NCI-H1092 (cell line): ENCODE measurements at regions not wholly inside any gene's neighbourhood (a gene's known extent, or its start where the extent isn't known, plus 50 kb on each side); places are given as distances from the start of the nearest gene placed in this dataset.

Experiments used
- DNase-seq: peaks from one replicate; lab custom pipeline; 2025; lab: John Stamatoyannopoulos, UW

DNA sequence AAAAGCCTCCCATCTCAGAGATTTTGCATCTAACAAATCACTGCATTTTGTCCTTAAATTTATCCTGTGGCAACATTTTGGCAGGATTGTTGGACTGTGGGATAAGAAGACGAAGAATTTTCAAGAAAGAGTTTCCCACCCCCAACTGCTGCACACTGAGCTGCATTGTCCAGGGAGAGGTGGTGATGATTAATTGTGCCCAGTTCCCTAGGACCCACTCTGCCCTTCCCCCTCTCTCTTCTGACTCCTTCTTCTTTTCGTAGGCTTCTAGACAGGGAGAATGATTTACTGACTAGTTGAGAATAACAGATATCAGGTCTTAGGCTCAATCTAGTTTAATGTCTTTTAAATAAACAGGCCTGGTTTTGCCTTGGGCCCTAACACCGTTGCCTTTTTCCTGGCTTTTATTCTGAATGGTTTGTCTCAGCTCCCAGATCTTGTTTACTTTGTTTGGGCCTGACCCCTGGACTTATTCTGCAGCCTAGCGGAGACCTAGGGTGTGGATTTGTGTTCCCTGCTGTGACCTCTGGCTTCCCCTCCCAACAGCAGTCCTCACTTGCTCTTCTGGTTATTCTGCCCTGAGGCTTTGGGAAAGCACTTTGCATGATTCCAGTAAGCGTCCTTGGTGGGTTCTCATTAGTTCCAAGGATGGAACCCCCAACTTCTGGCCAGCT lies 233.3 kb downstream of the INSIG2 start:
- no peak for DNase-seq

DNA sequence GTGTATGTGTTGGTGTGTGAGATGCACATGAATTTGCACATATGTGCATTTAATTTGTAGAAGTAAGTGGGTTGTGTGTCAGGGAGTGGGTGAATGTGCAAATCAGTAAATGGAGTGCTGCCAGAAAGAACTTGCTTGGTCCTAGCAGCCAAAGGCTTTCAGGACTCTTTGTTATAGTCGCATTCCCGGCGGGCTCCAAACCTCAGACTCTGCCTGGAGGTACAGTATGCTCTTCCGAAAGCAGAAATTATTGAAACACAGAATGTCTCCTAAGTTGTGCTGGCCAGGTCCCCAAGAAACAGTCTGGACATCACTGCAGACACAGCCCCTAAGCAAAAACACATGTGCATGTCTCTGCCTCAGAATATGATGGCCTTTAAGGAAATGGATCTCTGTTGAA lies 232.4 kb downstream of the INSIG2 start:
- DNase-seq = no peak

DNA sequence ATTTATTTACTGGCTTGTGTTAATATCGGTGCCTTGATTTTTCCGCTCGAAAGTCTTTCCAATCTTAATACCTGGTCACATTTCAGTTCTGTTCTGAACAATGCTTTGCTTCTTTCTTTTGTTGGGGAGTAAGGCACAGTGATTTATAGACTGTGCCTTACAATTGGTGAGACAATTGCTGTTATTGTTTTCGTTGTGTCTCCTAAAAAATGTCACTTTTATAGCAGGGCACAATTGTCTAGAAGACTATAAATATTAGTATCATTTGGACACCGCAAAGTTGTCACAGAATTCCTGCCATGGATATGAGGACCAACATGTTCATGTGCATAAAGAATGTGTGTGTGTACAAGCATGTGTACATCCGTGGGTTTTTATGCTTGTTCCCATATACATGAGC lies 231.9 kb downstream of the INSIG2 start:
- no peak for DNase-seq

DNA sequence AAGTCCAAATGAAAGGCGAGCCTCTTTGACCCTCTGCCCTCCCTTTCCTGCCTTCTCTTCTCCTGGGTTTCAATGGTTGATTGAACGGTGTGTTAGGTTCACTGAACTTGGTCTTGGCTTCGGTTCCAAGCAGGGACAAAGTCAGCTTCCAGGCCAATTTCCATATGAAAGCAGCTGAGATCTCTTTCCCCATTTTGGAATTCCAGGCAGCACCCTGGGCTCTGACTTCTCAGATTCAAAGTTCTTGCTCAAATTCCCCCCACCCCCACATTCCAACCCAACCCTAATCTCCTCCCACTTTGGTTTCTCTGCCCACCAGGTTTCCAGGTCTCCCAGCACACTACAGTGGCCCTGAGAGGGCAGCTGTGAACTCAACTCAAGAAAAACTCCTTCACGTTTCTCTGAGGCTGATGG lies 231.0 kb downstream of the INSIG2 start:
- no peak for DNase-seq

DNA sequence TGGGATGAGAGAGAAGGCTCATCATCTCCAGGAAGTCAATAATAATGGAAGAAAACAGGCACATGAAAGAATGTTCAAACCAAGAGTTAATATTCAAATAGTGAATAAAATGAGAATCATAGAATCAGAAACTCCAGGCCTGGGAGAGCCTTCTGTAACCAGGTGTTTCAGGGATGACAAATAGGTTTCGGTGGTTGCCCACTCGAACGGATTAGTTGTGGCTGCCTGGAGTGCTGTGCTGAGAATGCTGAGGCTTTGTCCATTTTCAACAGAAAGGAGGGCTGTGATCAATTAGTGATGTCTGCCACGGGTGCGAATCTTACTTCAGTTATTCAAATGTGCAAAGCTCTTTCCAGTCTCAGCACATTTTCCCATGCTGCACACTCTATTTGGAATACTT lies 227.3 kb downstream of the INSIG2 start:
- no peak for DNase-seq

DNA sequence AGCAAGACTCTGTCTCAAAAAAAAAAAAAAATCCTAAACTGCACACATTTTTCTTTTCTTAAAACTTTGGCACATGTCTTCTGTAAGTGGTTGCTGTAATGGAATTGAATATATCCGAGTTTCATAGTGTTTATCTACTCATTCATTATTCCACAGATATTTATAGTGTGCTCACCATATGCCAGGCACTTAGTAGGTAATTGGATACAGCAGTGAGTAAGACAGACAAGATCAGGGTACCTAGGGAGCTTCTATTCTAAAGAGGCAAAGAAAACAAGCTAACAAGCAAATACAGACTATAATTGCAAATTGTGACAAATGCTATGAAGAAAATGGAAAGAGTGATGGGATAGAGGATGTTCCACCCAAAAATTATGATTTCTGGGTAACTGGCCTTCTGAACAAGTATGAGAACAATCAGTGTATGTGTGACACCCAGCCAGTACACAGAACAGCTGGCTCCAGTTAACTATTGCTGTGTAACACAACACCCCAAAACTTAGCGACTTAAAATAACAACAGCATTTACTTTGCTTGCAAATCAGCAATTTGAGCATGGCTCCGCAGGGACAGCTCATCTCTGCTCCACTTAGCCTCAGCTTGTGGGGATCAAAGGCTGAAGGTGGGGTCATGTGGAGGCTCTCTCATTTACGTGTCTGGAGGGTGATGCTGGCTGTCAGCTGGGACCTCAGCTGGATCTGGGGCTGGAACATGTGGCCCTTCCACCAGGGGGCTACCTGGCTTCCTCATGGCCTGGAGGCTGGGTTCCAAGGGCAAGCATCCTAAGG lies 224.9 kb downstream of the INSIG2 start:
- no peak for DNase-seq

DNA sequence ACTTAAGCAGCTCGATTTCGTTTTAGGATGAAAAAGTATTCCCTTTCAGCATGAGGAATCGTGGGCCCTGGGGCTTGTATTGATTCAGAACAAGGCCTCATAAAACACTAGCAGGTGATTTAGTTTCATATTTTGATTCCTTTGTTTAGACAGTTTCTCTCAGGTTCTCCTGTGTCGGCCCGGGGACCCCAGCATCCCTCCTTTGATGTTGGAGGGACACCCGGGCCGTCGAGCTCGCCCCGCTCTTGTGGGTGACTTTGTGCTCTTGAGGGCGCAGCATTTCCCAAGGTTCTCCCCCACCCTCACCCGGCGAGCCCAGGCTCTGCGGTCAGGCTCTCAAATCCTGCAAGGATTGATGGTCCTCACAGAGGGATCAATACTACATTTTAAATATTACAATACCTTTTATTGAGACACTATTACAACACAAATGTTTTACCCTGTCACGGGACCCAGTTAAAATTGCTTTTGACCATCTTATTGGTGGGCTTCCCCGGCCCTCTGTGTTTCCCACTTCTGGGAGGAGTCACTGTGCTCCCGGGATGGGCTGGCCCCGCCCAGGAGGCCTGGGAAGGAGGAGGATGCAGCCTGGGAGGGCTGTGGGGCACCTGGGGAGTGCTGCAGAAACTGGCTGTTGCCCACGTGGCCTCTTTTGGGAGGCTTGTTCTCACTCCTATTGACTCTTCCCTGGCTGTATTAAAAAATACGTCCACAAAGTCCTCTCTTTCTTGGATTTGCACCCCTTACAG lies 222.6 kb downstream of the INSIG2 start:
- no peak for DNase-seq

DNA sequence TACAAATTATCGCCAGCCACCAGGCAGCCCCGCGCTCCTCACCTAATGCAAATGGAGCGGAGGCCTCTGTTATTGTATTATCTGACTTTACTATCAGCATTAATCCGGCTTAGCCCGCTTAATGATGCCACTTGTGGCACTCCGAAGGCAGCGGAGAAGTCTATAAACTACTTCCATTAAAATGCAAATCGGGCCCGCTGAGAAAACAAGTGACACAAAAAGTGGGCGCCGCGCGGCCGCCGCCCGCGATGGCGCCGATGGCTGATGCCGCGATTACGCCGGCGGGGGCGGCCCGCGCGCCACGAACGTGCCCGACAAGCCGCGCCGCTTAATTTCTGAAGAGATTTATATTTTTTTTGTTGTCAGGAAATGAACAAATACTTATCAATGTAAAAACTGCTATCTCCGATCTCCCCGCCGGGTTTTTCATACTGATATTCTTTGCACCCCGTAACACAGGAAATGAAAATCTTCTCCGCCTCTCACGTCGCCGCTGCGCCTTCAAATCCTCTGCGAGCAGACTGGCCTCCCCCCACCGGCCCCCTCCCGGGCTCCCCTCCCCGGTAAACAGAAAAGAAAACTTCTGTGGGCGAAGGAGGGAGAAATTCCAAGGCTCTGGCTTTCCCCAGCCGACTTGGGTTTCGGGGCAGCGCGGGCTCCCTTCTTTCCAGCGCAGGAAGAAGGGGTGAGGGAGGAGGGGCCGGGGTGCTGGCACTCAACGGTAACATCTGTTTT lies 221.8 kb downstream of the INSIG2 start:
- no peak for DNase-seq

DNA sequence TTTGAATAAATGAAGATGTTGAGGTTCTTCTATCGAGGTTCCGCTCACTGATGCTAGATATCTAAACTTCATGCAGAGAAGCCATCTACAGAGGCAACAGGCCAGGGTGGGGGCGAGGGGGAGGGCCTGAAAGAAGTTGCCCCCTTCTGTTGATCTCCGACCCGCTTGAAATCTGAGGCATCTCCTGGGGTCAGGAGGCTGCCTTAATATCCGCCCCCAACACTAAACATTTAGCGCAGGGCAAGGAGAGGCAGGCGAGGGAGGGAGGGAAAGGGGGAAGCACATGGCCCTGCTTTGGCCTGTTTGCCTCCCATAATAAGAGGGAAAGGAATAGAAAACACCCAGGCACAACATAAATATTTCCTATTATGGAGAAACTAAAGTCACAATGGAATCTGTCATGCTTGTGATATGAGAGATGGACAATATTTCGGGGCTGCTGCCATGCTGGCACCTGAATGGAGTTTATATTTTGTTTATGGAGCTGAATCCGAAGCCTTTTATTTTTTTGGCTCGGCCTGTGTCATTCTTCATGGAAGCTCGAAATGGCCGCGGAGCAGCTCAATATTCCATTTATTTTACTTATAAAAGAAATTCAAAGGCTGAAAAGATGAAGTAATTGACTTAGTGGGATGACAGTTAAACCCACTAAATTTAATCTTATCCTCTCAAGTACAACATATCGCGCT lies 221.1 kb downstream of the INSIG2 start:
- DNase-seq = no peak

DNA sequence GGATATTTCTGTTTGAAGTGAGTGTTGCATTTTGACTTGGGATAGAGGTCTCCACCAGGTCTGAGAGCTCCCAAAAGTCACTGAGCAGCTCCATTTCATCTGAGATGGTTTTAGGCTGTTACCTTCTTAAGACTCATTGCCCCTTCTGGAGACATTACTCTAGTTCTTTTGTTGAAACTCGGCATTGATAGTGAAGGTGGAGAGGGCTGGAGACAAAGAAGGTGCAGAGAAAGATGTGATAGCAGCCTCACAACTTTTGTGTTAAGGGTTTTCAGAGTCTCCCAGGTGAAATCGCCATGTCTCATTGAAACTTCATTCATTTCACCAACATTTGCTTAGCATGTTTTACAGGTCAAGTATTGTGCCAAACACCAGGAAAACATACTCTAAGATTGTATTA lies 219.6 kb downstream of the INSIG2 start:
- no peak for DNase-seq

DNA sequence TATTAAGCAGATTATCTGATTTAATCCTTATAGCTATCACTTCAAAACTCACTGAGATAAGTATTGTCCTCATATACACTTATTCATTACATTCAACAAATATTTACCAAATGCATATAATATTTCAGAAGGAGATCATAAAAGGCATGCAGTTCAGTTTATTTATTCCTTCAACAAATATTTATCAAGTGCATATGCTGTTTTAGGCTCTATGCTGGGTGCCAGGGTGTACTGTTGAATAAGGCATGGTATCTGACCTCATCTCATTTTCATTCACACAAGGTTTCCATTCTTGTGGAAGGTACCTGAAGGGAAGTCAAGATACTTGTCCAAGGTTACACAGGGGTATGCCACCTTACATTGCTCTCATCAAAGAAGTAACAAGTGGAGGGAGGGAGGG lies 213.0 kb downstream of the INSIG2 start:
- no peak for DNase-seq

DNA sequence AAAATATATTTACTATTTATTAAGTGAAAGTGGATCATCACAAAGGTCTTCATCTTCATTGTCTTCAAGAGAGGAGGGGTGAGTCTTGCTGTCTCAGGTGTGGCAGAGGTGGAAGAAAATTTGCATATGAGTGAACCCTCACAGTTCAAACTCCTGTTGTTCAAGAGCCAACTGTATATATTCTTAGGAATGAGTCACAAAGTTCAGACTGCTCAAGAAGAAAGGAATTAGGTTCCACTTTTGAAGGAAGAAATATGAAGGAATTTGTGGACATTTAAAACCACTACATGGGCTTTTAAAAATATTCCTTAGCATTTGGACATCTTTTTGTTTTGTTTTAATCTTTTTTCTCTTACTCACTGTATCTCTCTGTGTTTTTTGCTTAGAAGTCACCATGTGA lies 212.6 kb downstream of the INSIG2 start:
- DNase-seq = no peak

DNA sequence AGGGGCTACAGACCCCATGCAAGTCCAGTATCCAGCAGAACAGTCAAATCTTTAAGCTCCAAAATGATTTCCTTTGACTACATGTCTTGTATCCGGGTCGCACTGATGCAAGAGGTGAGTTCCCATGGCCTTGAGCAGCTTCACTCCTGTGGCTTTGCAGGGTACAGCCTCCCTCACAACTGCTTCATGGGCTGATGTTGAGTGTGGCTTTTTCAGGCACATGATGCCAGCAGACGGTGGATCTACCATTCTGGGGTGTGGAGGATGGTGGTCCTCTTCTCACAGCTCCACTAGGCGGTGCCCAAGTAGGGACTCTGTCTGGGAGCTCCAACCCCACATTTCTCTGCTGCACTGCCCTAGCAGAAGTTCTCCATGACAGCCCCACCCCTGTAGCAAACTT lies 208.4 kb downstream of the INSIG2 start:
- DNase-seq = no peak

DNA sequence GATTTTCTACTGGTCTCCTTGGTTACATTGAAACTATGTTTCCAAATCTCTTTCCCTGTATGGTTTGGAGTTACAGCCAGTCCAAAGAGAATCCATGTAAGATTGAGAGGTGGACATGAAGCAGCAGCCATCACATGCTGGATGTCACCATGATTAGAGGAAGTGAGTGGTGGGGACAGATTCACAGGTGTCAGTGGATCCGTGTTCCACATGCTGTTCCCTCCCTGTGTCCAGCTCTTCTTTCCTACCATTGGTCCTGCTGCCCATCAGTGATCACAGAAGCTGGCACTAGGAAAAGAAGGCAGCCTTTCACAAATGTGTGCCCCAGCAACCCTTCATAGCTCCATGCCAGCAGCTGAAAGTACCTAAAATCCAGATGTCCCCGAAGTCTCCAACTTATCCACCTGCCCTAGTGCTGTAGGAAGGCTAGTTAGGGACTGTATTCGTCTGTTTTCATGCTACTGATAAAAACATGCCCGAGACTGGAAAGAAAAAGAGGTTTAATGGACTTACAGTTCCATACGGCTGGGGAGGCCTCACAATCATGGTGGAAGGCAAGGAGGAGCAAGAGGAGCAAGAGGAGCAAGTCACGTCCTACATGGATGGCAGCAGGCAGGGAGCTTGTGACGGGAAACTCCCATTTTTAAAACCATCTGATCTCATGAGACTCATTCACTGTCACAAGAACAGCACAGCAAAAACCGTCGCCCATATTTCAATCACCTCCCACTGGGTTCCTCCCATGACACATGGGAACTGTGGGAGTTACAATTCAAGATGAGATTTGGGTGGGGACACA lies 207.5 kb downstream of the INSIG2 start:
- DNase-seq = no peak

DNA sequence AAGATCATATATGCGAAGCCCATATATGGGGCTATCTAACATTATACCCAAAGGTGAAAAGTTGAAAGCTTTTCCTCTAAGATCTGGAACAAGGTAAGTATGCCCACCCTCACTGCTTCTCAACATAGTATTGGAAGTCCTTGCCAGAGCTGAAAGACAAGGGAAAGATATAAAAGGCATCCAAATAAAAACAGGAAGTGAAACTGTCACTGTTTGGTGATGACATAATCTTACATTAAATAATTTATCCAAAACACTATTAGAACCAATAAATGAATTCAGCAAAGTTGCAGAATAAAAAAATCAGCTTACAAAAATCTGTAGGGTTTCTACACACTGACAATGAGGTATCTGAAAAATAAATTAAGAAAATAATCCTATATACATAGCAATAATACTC lies 205.8 kb downstream of the INSIG2 start:
- DNase-seq = no peak

DNA sequence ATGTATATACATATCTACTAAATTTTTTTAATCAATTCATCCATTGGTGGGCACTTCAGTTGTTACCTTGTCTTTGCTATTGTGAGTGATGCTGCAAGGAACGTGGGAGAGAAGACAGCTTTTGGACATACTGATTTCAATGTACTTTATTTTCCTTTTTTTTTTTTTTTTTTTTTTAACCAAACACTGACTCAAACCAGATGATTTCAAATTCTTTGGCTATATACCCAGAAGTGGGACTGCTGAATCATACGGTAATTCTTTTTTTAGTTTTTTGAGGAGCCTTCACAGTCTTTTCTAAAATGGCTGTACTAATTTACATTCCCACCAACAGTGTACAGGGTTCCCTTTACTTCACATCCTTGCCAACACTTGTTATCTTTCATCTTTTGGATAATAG lies 204.7 kb downstream of the INSIG2 start:
- DNase-seq = no peak

DNA sequence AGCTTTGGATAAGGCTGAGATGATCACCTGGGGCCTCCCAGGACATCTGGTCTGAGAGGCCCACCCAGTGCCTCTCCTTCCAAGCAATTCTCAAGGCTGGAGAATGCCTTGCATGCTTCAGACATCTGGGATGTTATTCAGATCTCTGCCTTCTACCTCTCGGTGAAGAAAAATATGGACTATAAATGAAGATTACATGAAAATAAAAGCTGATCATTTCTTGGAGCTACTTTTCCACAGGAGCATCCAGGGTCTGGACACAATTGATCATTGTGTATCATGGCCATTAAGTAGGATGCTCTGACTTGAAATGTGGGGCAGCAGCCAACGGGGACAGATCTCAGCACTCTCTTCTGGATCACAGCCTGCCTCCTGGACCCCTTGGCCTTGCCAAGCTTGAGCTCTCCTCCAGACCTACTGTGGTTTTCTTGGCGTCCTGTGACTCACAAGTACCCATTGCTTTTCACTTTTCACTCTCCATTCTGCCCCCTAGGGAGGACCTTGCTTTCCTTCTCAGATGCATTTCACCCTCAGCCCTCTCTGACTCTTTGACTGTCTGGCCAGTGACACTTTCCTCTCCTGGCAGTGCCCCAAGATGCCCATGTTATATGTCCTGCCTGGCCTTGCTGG lies 203.1 kb downstream of the INSIG2 start:
- DNase-seq = no peak

DNA sequence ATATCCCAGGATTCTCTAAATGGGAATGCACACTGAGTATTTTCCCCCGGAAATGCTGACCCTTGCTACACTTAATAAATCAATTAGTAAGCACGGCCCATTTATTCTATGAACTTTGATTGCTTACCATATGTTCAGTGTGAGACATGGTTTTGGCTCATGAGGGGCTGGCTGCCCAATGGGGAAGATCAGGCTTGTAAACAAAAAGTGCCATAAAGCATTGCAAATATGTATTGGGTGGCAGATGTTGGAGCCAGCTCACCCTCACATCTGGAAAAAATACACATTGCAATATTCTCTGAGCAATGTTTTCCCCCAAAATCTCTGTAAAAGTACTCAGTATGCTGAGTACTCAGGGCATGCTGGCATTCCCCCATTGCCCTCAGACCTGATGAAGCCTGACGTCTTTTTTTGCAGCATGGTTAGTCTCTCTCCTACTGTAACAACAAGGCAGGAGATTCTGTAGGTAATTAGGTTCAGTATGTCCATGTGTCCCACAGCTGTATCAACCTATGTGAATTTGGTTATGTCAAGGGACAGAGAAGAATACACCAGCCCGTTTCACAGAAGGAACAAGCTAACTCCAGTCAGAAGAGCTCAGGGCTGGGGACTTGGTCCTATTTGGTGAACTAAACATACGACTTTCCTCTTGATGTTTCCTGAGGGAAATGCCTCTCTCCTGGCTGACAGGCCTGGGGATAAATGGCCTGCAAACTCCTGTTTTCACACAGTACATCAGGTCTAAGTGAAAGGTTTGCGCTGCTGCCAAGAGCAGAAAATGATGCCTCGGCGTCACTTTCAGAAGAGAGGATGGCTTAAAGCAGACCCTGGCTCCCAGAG lies 202.4 kb downstream of the INSIG2 start:
- no peak for DNase-seq

DNA sequence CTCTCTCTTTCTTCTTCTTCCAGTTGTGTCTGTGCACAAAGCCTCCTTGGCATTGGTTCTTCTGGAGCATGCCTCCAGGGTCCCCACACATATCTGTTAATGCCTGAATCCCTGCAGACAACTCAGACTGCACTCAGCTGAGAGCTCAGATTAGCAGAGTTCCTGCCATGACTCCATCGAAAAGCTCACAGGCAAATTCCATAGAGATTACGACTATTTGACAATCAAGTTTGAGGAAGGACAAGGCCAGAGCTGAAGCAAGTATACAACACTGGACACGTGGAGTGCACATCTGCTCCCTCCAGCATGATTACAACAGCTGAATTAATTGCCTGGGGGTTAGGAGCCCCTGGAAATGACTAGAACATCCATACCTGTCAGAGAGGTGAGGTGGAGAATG lies 190.7 kb downstream of the INSIG2 start:
- DNase-seq = no peak

DNA sequence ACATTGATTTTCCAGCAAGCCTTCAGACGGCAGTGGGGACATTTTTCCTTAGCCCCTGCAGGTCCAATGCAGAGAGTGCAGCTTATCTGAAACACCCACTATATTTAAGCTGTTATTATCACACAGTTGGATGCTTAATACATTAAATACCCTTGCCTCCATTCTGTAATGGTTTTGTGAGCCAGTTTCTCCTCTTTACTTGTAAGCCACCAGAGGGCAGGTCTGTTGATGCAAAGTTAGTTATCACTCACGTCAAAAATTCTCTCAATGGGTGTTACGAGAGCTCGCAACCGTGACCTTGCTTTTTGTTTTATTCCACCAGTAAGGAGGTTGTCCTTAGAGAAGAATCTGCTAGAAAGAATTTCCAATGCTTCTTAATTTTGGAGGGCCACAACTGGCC lies 189.8 kb downstream of the INSIG2 start:
- no peak for DNase-seq
